DND-41 (cell line): ENCODE measurements at regions not wholly inside any gene's neighbourhood (a gene's known extent, or its start where the extent isn't known, plus 50 kb on each side); places are given as distances from the start of the nearest gene placed in this dataset.

Experiments used
- ATAC-seq: fragments of 200-7000 bp; cut with Tn5 transposase; 3 replicates; pipeline ENCODE4 v1.9.1; 2021; ENCODE audit warnings: low read depth; ENCODE audit not compliant: insufficient read depth
- DNase-seq: peaks from one replicate; pipeline ENCODE4 v3.0.0-alpha.2; 2020
- H2AFZ ChIP-seq: 2 replicates; pipeline ENCODE4 v1.6.0; 2012; ENCODE audit warnings: low read depth, low read length
- H3K27ac ChIP-seq: 2 replicates; pipeline ENCODE4 v1.5.1; 2012; ENCODE audit warnings: low read length, inconsistent platforms
- H3K27me3 ChIP-seq: fragments of 200-600 bp; sonication (generic); 2 replicates; pipeline ENCODE4 v1.6.0; 2012; ENCODE audit warnings: low read length, mild to moderate bottlenecking, inconsistent platforms; ENCODE audit not compliant: insufficient read depth, poor library complexity
- H3K36me3 ChIP-seq: 2 replicates; pipeline ENCODE4 v1.5.1; 2012; ENCODE audit warnings: low read length, inconsistent platforms; ENCODE audit not compliant: insufficient read depth
- H3K4me1 ChIP-seq: 2 replicates; pipeline ENCODE4 v1.5.1; 2012; ENCODE audit warnings: mild to moderate bottlenecking, low read length; ENCODE audit not compliant: insufficient read depth
- H3K4me2 ChIP-seq: 2 replicates; pipeline ENCODE4 v1.6.0; 2012; ENCODE audit warnings: mild to moderate bottlenecking, moderate library complexity, low read length, inconsistent platforms; ENCODE audit not compliant: insufficient read depth
- H3K4me3 ChIP-seq, 2 experiments: fragments of 200-600 bp in 1 of 2; shearing (Covaris generic) in 1 of 2; 2 replicates each; pipeline ENCODE4 v1.5.1; 2012 to 2016; ENCODE audit warnings: inconsistent platforms in 2 of 2, low read length in 2 of 2, mild to moderate bottlenecking in 2 of 2, low read depth in 1 of 2, moderate library complexity in 1 of 2
- H3K79me2 ChIP-seq: 2 replicates; pipeline ENCODE4 v1.6.0; 2012; ENCODE audit warnings: low read length, inconsistent platforms; ENCODE audit not compliant: insufficient read depth
- H3K9ac ChIP-seq: 2 replicates; pipeline ENCODE4 v1.6.0; 2012; ENCODE audit warnings: low read depth, mild to moderate bottlenecking, inconsistent platforms, low read length, moderate library complexity
- H3K9me3 ChIP-seq: 2 replicates; pipeline ENCODE4 v1.5.1; 2012; ENCODE audit warnings: low read length, moderate library complexity, mild to moderate bottlenecking, inconsistent platforms; ENCODE audit not compliant: insufficient read depth, severe bottlenecking
- H4K20me1 ChIP-seq: 2 replicates; pipeline ENCODE4 v1.6.0; 2012; ENCODE audit warnings: low read length; ENCODE audit not compliant: insufficient read depth
- CTCF ChIP-seq: IDR thresholded peaks from 2 replicates; pipeline ENCODE4 v1.5.1; 2012; ENCODE audit warnings: borderline replicate concordance, low read length, moderate library complexity, mild to moderate bottlenecking; ENCODE audit not compliant: poor library complexity, severe bottlenecking; ENCODE audit errors: extremely low read depth
- EZH2 ChIP-seq: IDR thresholded peaks from 3 replicates; pipeline ENCODE4 v1.6.1; 2012; ENCODE audit warnings: borderline replicate concordance, low read depth, mild to moderate bottlenecking, moderate library complexity, low read length, inconsistent platforms; ENCODE audit not compliant: severe bottlenecking

GRCh38 chr5:167315762-167316161, 975.7 kb upstream of the WWC1 start:
- H4K20me1 ChIP-seq, result no peaks in the 10 kb centered on the region
- DNase-seq (no peak), ATAC-seq (no peak)
- no peak for TF ChIP-seq CTCF
- H3K4me3 ChIP-seq, result no peak overlapping the region
- H3K9ac ChIP-seq, result no peak overlapping the region
- H3K4me1 ChIP-seq, result no peaks in the 10 kb centered on the region
- no peak overlapping the region for H3K4me2 ChIP-seq
- no peak overlapping the region for H3K27ac ChIP-seq
- no peaks in the 10 kb centered on the region for H3K36me3 ChIP-seq
- H3K27me3 ChIP-seq, result no peaks in the 10 kb centered on the region
- H3K79me2 ChIP-seq, result no peaks in the 10 kb centered on the region
- no peak overlapping the region for H2AFZ ChIP-seq
- no peaks in the 10 kb centered on the region for H3K9me3 ChIP-seq

- Histone ChIP-seq H2AFZ (no peak overlapping the region), H3K9ac (no peak overlapping the region), H3K27me3 (no peaks in the 10 kb centered on the region), H3K9me3 (no peaks in the 10 kb centered on the region), H3K27ac (no peak overlapping the region), H4K20me1 (no peaks in the 10 kb centered on the region), H3K79me2 (no peaks in the 10 kb centered on the region), H3K4me3 (no peak overlapping the region), H3K4me2 (no peak overlapping the region), H3K36me3 (no peaks in the 10 kb centered on the region), H3K4me1 (no peaks in the 10 kb centered on the region)
- ATAC-seq (no peak), DNase-seq (no peak)
- TF ChIP-seq CTCF (no peak), EZH2 (no peak)
These were observed 973.6 kb upstream of the WWC1 start for GRCh38 chr5:167317884-167318283.

GRCh38 chr5:167319243-167319642, 972.2 kb upstream of the WWC1 start:
- Histone ChIP-seq H3K79me2 (no peaks in the 10 kb centered on the region), H2AFZ (no peak overlapping the region), H4K20me1 (no peaks in the 10 kb centered on the region), H3K27ac (no peak overlapping the region), H3K4me1 (no peaks in the 10 kb centered on the region), H3K9ac (no peak overlapping the region), H3K27me3 (no peaks in the 10 kb centered on the region), H3K4me3 (no peak overlapping the region), H3K36me3 (no peaks in the 10 kb centered on the region), H3K9me3 (no peaks in the 10 kb centered on the region), H3K4me2 (no peak overlapping the region)
- TF ChIP-seq EZH2 (no peak), CTCF (no peak)
- DNase-seq, result no peak
- no peak for ATAC-seq

GRCh38 chr5:167320019-167320418, 971.4 kb upstream of the WWC1 start:
- H3K27ac ChIP-seq, result no peak overlapping the region
- H4K20me1 ChIP-seq, result no peaks in the 10 kb centered on the region
- no peak overlapping the region for H3K9ac ChIP-seq
- ATAC-seq (no peak), DNase-seq (no peak)
- H3K36me3 ChIP-seq, result no peaks in the 10 kb centered on the region
- no peak overlapping the region for H3K4me3 ChIP-seq
- H3K27me3 ChIP-seq, result no peaks in the 10 kb centered on the region
- no peaks in the 10 kb centered on the region for H3K79me2 ChIP-seq
- no peak overlapping the region for H2AFZ ChIP-seq
- H3K4me1 ChIP-seq, result no peaks in the 10 kb centered on the region
- H3K9me3 ChIP-seq, result no peaks in the 10 kb centered on the region
- H3K4me2 ChIP-seq, result no peak overlapping the region
- TF ChIP-seq CTCF, result no peak
- no peak for TF ChIP-seq EZH2
